Liver (tissue), 8 donors: ENCODE measurements at regions not wholly inside any gene's neighbourhood (a gene's known extent, or its start where the extent isn't known, plus 50 kb on each side); places are given as distances from the start of the nearest gene placed in this dataset.

Source experiments
- DNase-seq: peaks from one replicate; pipeline ENCODE4 v3.0.0-alpha.2; 2017; ENCODE audit warnings: low spot score
- H3K27ac ChIP-seq, 2 donors: one replicate each; pipeline ENCODE4 v1.7.0; 2013; ENCODE audit warnings: inconsistent platforms in 2 of 2, low read length in 2 of 2, control low read depth in 1 of 2, low read depth in 1 of 2, mild to moderate bottlenecking in 1 of 2
- H3K27me3 ChIP-seq, 4 donors: one replicate each; pipeline versions ENCODE4 v1.6.1 to v1.7.0; 2013; ENCODE audit warnings: low read length in 3 of 4, inconsistent platforms in 1 of 4, mild to moderate bottlenecking in 1 of 4, moderate library complexity in 1 of 4; ENCODE audit not compliant: control insufficient read depth in 4 of 4, insufficient read depth in 4 of 4
- H3K36me3 ChIP-seq, 4 donors: one replicate each; pipeline versions ENCODE4 v1.6.1 to v1.7.0; 2013; ENCODE audit warnings: low read length in 3 of 4, mild to moderate bottlenecking in 3 of 4, low read depth in 1 of 4, moderate library complexity in 1 of 4; ENCODE audit not compliant: control insufficient read depth in 4 of 4, insufficient read depth in 3 of 4
- H3K4me1 ChIP-seq, 4 donors: one replicate each; pipeline versions ENCODE4 v1.6.1 to v1.7.0; 2013; ENCODE audit warnings: low read length in 3 of 4, mild to moderate bottlenecking in 3 of 4, moderate library complexity in 1 of 4; ENCODE audit not compliant: control insufficient read depth in 4 of 4, insufficient read depth in 4 of 4
- H3K4me3 ChIP-seq, 3 donors: one replicate each; pipeline versions ENCODE4 v1.6.1 to v1.7.0; 2013; ENCODE audit warnings: low read length in 3 of 3, control low read depth in 1 of 3, low read depth in 1 of 3, mild to moderate bottlenecking in 1 of 3
- H3K9ac ChIP-seq, 2 donors: one replicate each; pipeline ENCODE4 v1.7.0; 2013; ENCODE audit warnings: low read length in 2 of 2, mild to moderate bottlenecking in 2 of 2, moderate library complexity in 2 of 2, control low read depth in 1 of 2, low read depth in 1 of 2
- H3K9me3 ChIP-seq, 4 donors: one replicate each; pipeline versions ENCODE4 v1.6.1 to v1.7.0; 2013; ENCODE audit warnings: low read length in 3 of 4; ENCODE audit not compliant: control insufficient read depth in 4 of 4
- EGR1 ChIP-seq, 2 donors: IDR thresholded peaks; 2 replicates each; pipeline ENCODE4 v1.6.1; 2016 to 2018; ENCODE audit warnings: antibody characterized with exemption in 2 of 2, low read depth in 2 of 2
- FOXA1 ChIP-seq: IDR thresholded peaks from 2 replicates; pipeline ENCODE4 v1.6.1; 2016; ENCODE audit warnings: antibody characterized with exemption
- FOXA2 ChIP-seq: IDR thresholded peaks from 2 replicates; pipeline ENCODE4 v1.6.1; 2016; ENCODE audit warnings: antibody characterized with exemption
- GABPA ChIP-seq, 2 donors: IDR thresholded peaks in 1 of 2; conservative IDR thresholded peaks in 1 of 2; 2 replicates each; pipeline ENCODE4 v1.6.1; 2016; ENCODE audit warnings: antibody characterized with exemption in 2 of 2, mild to moderate bottlenecking in 1 of 2, moderate library complexity in 1 of 2
- HNF4A ChIP-seq, 2 donors: conservative IDR thresholded peaks; 2 replicates each; pipeline ENCODE4 v1.6.1; 2016; ENCODE audit warnings: antibody characterized with exemption in 2 of 2, mild to moderate bottlenecking in 2 of 2
- HNF4G ChIP-seq: IDR thresholded peaks from 2 replicates; pipeline ENCODE4 v1.6.1; 2016; ENCODE audit warnings: antibody characterized with exemption
- JUND ChIP-seq, 2 donors: IDR thresholded peaks; 2 replicates each; pipeline ENCODE4 v1.6.1; 2016; ENCODE audit warnings: antibody characterized with exemption in 2 of 2
- NR2F2 ChIP-seq: IDR thresholded peaks from 2 replicates; pipeline ENCODE4 v1.6.1; 2016; ENCODE audit warnings: antibody characterized with exemption
- RAD21 ChIP-seq, 2 donors: IDR thresholded peaks; 2 replicates each; pipeline ENCODE4 v1.6.1; 2016; ENCODE audit warnings: antibody characterized with exemption in 2 of 2, mild to moderate bottlenecking in 2 of 2
- RXRA ChIP-seq, 2 donors: IDR thresholded peaks; 2 replicates each; pipeline ENCODE4 v1.6.1; 2017 to 2018; ENCODE audit warnings: antibody characterized with exemption in 2 of 2, mild to moderate bottlenecking in 1 of 2
- SP1 ChIP-seq: IDR thresholded peaks from 2 replicates; pipeline ENCODE4 v1.6.1; 2018; ENCODE audit warnings: antibody characterized with exemption, mild to moderate bottlenecking
- TAF1 ChIP-seq: conservative IDR thresholded peaks from 2 replicates; pipeline ENCODE4 v1.6.1; 2016; ENCODE audit warnings: antibody characterized with exemption, mild to moderate bottlenecking
- YY1 ChIP-seq: IDR thresholded peaks from 2 replicates; pipeline ENCODE4 v1.6.1; 2016; ENCODE audit warnings: antibody characterized with exemption, mild to moderate bottlenecking
- WGBS: extraction: QIAGEN DNeasy Blood & Tissue Kit; methylation state at CpG from one replicate; pipeline ENCODE4 v1.1.7; 2013; 5-methylcytosine and 5-hydroxymethylcytosine counted together
- TF ChIP-seq, protein P1 (sequence below): IDR thresholded peaks from 2 replicates; pipeline ENCODE4 v1.6.1; 2016; ENCODE audit warnings: antibody characterized with exemption, mild to moderate bottlenecking
- TF ChIP-seq, protein P2 (sequence below): IDR thresholded peaks from 2 replicates; pipeline ENCODE4 v1.6.1; 2016; ENCODE audit warnings: antibody characterized with exemption
- TF ChIP-seq, protein P3 (sequence below): fragments of 150-350 bp; IDR thresholded peaks from 2 replicates; pipeline ENCODE4 v1.5.1; 2017; ENCODE audit warnings: improper control_type of control experiment, low read depth, low read length; ENCODE audit not compliant: missing input control
- TF ChIP-seq, protein P4 (sequence below): IDR thresholded peaks from 2 replicates; pipeline ENCODE4 v1.6.1; 2016; ENCODE audit warnings: antibody characterized with exemption
- TF ChIP-seq, protein P5 (sequence below): IDR thresholded peaks from 2 replicates; pipeline ENCODE4 v1.6.1; 2016; ENCODE audit warnings: antibody characterized with exemption
- donor health status: healthy.
- donor health status: healthy.
- donor health status: healthy.
- donor health status: healthy.
- donor health status: healthy.

DNA sequence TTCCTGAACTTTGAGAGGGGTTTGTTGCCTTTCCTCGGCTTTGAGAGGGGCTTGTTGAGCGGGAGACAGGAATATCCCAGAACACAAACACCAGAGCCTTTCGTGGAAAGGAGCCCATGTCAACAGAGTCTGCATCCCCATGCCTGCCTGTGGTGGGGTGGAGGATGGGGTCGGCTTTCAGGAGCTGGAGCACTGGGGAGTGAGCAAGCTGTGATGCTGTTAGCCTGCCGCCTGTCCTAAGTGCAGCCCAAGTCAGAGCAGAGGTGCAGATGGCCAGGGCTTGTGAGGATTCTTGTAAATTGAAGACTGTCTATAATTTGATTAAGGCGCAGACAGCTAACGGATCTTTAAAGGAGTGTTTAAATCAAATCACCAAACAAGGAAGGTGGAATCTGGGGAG, 103.3 kb upstream of the ANK2 start:
- no peaks in the 10 kb centered on the region for H3K36me3 ChIP-seq
- DNase-seq = no peak
- H3K27ac ChIP-seq = no peak overlapping the region
- no peaks in the 10 kb centered on the region for H3K4me1 ChIP-seq
- H3K27me3 ChIP-seq = peaks cover 0 to 4% (median 0%) of the 10 kb centered on the region in 4 donors
- TF ChIP-seq YY1 (no peak), FOXA1 (no peak), HNF4A (conservative IDR thresholded peaks at IDR 0.05) (no peak), EGR1 (IDR thresholded peaks at IDR 0.05; ENCODE audit: low read depth in 2 of 2) (no peak), TAF1 (no peak), SP1 (no peak), NR2F2 (no peak)
- TF ChIP-seq, protein P1, sequence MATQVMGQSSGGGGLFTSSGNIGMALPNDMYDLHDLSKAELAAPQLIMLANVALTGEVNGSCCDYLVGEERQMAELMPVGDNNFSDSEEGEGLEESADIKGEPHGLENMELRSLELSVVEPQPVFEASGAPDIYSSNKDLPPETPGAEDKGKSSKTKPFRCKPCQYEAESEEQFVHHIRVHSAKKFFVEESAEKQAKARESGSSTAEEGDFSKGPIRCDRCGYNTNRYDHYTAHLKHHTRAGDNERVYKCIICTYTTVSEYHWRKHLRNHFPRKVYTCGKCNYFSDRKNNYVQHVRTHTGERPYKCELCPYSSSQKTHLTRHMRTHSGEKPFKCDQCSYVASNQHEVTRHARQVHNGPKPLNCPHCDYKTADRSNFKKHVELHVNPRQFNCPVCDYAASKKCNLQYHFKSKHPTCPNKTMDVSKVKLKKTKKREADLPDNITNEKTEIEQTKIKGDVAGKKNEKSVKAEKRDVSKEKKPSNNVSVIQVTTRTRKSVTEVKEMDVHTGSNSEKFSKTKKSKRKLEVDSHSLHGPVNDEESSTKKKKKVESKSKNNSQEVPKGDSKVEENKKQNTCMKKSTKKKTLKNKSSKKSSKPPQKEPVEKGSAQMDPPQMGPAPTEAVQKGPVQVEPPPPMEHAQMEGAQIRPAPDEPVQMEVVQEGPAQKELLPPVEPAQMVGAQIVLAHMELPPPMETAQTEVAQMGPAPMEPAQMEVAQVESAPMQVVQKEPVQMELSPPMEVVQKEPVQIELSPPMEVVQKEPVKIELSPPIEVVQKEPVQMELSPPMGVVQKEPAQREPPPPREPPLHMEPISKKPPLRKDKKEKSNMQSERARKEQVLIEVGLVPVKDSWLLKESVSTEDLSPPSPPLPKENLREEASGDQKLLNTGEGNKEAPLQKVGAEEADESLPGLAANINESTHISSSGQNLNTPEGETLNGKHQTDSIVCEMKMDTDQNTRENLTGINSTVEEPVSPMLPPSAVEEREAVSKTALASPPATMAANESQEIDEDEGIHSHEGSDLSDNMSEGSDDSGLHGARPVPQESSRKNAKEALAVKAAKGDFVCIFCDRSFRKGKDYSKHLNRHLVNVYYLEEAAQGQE = no peak
- TF ChIP-seq, protein P2, sequence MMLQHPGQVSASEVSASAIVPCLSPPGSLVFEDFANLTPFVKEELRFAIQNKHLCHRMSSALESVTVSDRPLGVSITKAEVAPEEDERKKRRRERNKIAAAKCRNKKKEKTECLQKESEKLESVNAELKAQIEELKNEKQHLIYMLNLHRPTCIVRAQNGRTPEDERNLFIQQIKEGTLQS = no peak
- H3K9me3 ChIP-seq = no peaks in the 10 kb centered on the region
- 60% methylated on average over 7 of the region's 7 CpGs for WGBS
- no peak overlapping the region for H3K4me3 ChIP-seq
- no peak overlapping the region for H3K9ac ChIP-seq

DNA sequence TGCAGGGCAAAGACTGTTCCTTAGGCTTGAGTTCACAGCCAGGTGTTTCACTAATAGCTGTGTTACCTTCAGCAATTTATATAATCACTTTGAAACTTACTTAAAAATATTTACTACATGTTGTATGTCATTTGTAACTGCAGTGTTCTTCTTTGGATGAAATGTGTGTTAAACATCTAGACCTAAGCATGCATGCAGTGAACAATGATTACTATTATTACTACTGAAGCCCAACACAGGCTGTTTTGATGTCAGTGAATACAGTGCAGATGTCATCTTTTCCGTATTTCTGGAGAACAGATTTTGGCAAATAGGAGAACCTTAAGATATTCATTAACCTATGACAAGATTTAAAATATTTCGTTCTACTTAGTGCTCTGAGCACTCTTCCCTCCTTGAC, 101.8 kb upstream of the ANK2 start:
- H3K27me3 ChIP-seq = peaks cover 0 to 4% (median 0%) of the 10 kb centered on the region in 4 donors
- 75% methylated on average over 2 of the region's 2 CpGs for WGBS
- no peak for DNase-seq
- no peak overlapping the region for H3K4me3 ChIP-seq
- TF ChIP-seq FOXA1 (no peak), NR2F2 (no peak), HNF4G (no peak), SP1 (no peak), YY1 (no peak), RAD21 (IDR thresholded peaks at IDR 0.05) (no peak), JUND (IDR thresholded peaks at IDR 0.05) (no peak), HNF4A (conservative IDR thresholded peaks at IDR 0.05) (no peak), GABPA (IDR thresholded peaks at IDR 0.05 in 1 of 2, conservative IDR thresholded peaks at IDR 0.05 in 1 of 2) (no peak), EGR1 (IDR thresholded peaks at IDR 0.05; ENCODE audit: low read depth in 2 of 2) (no peak), TAF1 (no peak), RXRA (IDR thresholded peaks at IDR 0.05) (no peak), FOXA2 (no peak)
- TF ChIP-seq, protein P1 = no peak
- TF ChIP-seq, protein P3, sequence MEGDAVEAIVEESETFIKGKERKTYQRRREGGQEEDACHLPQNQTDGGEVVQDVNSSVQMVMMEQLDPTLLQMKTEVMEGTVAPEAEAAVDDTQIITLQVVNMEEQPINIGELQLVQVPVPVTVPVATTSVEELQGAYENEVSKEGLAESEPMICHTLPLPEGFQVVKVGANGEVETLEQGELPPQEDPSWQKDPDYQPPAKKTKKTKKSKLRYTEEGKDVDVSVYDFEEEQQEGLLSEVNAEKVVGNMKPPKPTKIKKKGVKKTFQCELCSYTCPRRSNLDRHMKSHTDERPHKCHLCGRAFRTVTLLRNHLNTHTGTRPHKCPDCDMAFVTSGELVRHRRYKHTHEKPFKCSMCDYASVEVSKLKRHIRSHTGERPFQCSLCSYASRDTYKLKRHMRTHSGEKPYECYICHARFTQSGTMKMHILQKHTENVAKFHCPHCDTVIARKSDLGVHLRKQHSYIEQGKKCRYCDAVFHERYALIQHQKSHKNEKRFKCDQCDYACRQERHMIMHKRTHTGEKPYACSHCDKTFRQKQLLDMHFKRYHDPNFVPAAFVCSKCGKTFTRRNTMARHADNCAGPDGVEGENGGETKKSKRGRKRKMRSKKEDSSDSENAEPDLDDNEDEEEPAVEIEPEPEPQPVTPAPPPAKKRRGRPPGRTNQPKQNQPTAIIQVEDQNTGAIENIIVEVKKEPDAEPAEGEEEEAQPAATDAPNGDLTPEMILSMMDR = no peak
- TF ChIP-seq, protein P4, sequence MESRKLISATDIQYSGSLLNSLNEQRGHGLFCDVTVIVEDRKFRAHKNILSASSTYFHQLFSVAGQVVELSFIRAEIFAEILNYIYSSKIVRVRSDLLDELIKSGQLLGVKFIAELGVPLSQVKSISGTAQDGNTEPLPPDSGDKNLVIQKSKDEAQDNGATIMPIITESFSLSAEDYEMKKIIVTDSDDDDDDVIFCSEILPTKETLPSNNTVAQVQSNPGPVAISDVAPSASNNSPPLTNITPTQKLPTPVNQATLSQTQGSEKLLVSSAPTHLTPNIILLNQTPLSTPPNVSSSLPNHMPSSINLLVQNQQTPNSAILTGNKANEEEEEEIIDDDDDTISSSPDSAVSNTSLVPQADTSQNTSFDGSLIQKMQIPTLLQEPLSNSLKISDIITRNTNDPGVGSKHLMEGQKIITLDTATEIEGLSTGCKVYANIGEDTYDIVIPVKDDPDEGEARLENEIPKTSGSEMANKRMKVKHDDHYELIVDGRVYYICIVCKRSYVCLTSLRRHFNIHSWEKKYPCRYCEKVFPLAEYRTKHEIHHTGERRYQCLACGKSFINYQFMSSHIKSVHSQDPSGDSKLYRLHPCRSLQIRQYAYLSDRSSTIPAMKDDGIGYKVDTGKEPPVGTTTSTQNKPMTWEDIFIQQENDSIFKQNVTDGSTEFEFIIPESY = no peak
- TF ChIP-seq, protein P2 = no peak
- TF ChIP-seq, protein P5, sequence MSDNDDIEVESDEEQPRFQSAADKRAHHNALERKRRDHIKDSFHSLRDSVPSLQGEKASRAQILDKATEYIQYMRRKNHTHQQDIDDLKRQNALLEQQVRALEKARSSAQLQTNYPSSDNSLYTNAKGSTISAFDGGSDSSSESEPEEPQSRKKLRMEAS = no peak
- no peaks in the 10 kb centered on the region for H3K36me3 ChIP-seq
- no peak overlapping the region for H3K27ac ChIP-seq
- H3K4me1 ChIP-seq = no peaks in the 10 kb centered on the region
- no peak overlapping the region for H3K9ac ChIP-seq
- no peaks in the 10 kb centered on the region for H3K9me3 ChIP-seq
